ENCODE measurements at regions not wholly inside any gene's neighbourhood (a gene's known extent, or its start where the extent isn't known, plus 50 kb on each side); places are given as distances from the start of the nearest gene placed in this dataset.

DNA sequence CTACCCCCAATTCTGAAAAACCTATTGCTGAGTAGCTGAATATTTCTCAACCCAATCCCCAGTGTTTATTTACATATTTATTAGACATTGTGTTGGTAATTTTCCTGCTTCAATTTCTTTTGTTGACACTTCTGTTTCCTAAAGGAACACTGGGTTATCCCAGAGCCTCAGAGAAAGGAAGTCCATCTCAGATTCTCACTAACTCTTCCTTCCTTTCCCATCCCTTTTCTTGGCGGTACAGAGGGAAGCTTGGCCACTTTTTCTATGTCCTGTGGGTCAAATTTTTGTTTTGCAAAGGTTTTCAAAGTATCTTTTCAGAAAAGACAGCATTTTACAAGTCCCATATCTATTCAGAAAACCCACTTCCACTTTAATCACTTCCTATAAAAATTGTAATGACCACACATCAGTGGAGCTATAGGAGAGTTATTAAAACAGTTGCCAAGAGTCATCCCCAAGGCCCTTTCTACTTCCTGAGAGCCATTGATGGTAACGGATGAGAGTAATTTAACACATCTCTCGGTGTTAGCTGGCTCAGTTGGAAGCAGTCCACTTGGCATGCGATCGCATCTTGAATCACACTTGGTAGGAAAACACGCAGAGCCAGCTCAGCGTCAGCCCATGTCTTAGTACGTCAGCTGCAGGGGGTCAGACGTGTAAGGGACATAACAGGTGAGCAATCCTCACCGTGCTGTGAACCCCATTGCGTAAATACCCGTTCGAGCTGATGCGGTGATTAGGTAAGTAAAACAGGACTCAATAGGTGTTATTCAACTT is 231.1 kb upstream of the ADARB2 start:
- H3K9ac ChIP-seq (ENCODE audit: low read depth in 1 of 2, low read length in 2 of 2) = no peak overlapping the region
- H3K9me3 ChIP-seq (ENCODE audit: control insufficient read depth in 4 of 4, low read length in 3 of 4) = no peaks in the 10 kb centered on the region
- no peak for DNase-seq (ENCODE audit: low spot score)
- no peaks in the 10 kb centered on the region for H3K27me3 ChIP-seq (ENCODE audit: control insufficient read depth in 4 of 4, insufficient read depth in 4 of 4, low read length in 3 of 4)
- no peak overlapping the region for H3K27ac ChIP-seq (ENCODE audit: low read depth in 1 of 2, low read length in 2 of 2)
- no peaks in the 10 kb centered on the region for H3K4me1 ChIP-seq (ENCODE audit: control insufficient read depth in 4 of 4, insufficient read depth in 4 of 4, low read length in 3 of 4)
- TF ChIP-seq, protein P1, sequence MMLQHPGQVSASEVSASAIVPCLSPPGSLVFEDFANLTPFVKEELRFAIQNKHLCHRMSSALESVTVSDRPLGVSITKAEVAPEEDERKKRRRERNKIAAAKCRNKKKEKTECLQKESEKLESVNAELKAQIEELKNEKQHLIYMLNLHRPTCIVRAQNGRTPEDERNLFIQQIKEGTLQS (IDR thresholded peaks at IDR 0.05) = no peak
- TF ChIP-seq HNF4A (conservative IDR thresholded peaks at IDR 0.05) (no peak), RXRA (IDR thresholded peaks at IDR 0.05) (no peak), RAD21 (IDR thresholded peaks at IDR 0.05) (no peak), SP1 (IDR thresholded peaks at IDR 0.05) (no peak), GABPA (IDR thresholded peaks at IDR 0.05 in 1 of 2, conservative IDR thresholded peaks at IDR 0.05 in 1 of 2) (no peak), YY1 (IDR thresholded peaks at IDR 0.05) (no peak), NR2F2 (IDR thresholded peaks at IDR 0.05) (no peak), FOXA2 (IDR thresholded peaks at IDR 0.05) (no peak), TAF1 (conservative IDR thresholded peaks at IDR 0.05) (no peak)
- TF ChIP-seq, protein P2, sequence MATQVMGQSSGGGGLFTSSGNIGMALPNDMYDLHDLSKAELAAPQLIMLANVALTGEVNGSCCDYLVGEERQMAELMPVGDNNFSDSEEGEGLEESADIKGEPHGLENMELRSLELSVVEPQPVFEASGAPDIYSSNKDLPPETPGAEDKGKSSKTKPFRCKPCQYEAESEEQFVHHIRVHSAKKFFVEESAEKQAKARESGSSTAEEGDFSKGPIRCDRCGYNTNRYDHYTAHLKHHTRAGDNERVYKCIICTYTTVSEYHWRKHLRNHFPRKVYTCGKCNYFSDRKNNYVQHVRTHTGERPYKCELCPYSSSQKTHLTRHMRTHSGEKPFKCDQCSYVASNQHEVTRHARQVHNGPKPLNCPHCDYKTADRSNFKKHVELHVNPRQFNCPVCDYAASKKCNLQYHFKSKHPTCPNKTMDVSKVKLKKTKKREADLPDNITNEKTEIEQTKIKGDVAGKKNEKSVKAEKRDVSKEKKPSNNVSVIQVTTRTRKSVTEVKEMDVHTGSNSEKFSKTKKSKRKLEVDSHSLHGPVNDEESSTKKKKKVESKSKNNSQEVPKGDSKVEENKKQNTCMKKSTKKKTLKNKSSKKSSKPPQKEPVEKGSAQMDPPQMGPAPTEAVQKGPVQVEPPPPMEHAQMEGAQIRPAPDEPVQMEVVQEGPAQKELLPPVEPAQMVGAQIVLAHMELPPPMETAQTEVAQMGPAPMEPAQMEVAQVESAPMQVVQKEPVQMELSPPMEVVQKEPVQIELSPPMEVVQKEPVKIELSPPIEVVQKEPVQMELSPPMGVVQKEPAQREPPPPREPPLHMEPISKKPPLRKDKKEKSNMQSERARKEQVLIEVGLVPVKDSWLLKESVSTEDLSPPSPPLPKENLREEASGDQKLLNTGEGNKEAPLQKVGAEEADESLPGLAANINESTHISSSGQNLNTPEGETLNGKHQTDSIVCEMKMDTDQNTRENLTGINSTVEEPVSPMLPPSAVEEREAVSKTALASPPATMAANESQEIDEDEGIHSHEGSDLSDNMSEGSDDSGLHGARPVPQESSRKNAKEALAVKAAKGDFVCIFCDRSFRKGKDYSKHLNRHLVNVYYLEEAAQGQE (IDR thresholded peaks at IDR 0.05) = no peak
- TF ChIP-seq, protein P3, sequence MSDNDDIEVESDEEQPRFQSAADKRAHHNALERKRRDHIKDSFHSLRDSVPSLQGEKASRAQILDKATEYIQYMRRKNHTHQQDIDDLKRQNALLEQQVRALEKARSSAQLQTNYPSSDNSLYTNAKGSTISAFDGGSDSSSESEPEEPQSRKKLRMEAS (IDR thresholded peaks at IDR 0.05) = no peak
- 74% methylated on average over 14 of the region's 14 CpGs for WGBS
- H3K36me3 ChIP-seq (ENCODE audit: control insufficient read depth in 4 of 4, insufficient read depth in 3 of 4, low read depth in 1 of 4, low read length in 3 of 4) = no peaks in the 10 kb centered on the region
- H3K4me3 ChIP-seq (ENCODE audit: low read depth in 1 of 3, low read length in 3 of 3) = no peak overlapping the region

DNA sequence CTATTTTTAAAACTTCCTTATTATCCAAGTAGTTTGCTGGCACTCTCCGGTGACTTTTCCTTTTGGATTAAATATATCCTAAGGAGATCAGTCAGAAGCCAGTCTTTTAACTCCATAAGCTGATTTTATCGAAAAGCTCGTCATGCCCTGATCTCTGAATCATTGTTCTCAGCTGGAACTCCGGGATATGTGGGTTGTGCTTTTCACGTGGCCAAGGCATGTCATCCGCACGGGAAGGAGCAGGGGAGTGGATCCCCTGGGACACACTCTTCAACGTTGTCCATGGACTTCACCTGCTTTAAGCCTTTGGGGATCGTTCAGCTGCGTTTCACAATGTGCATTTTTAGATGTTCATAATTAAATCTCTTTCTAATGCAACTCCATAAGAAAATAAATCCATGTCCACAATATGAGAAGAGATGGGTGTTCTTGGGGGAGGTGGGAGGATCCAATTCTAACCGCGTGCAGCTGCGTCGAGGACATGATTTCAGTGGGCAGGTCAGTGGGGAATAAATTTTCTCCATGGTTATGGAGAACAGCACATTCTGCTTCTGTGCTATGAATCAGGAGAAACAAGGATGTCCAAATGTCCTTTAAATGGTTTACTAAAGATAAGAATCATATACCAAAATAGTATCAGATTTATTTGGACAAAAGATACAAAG is 229.5 kb upstream of the ADARB2 start:
- no peak for TF ChIP-seq FOXA1 (IDR thresholded peaks at IDR 0.05)
- TF ChIP-seq, protein P1 (IDR thresholded peaks at IDR 0.05) = no peak
- no peak for TF ChIP-seq SP1 (IDR thresholded peaks at IDR 0.05)
- no peak for TF ChIP-seq NR2F2 (IDR thresholded peaks at IDR 0.05)
- TF ChIP-seq TAF1 (conservative IDR thresholded peaks at IDR 0.05) = no peak
- no peak for TF ChIP-seq GABPA (IDR thresholded peaks at IDR 0.05 in 1 of 2, conservative IDR thresholded peaks at IDR 0.05 in 1 of 2)
- TF ChIP-seq FOXA2 (IDR thresholded peaks at IDR 0.05) = no peak
- TF ChIP-seq, protein P3 (IDR thresholded peaks at IDR 0.05) = no peak
- no peak for TF ChIP-seq RAD21 (IDR thresholded peaks at IDR 0.05)
- no peak for TF ChIP-seq YY1 (IDR thresholded peaks at IDR 0.05)
- TF ChIP-seq HNF4A (conservative IDR thresholded peaks at IDR 0.05) = no peak
- TF ChIP-seq, protein P4, sequence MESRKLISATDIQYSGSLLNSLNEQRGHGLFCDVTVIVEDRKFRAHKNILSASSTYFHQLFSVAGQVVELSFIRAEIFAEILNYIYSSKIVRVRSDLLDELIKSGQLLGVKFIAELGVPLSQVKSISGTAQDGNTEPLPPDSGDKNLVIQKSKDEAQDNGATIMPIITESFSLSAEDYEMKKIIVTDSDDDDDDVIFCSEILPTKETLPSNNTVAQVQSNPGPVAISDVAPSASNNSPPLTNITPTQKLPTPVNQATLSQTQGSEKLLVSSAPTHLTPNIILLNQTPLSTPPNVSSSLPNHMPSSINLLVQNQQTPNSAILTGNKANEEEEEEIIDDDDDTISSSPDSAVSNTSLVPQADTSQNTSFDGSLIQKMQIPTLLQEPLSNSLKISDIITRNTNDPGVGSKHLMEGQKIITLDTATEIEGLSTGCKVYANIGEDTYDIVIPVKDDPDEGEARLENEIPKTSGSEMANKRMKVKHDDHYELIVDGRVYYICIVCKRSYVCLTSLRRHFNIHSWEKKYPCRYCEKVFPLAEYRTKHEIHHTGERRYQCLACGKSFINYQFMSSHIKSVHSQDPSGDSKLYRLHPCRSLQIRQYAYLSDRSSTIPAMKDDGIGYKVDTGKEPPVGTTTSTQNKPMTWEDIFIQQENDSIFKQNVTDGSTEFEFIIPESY (IDR thresholded peaks at IDR 0.05) = no peak
- TF ChIP-seq HNF4G (IDR thresholded peaks at IDR 0.05) = no peak
- TF ChIP-seq EGR1 (IDR thresholded peaks at IDR 0.05; ENCODE audit: low read depth in 2 of 2) = no peak
- TF ChIP-seq, protein P5, sequence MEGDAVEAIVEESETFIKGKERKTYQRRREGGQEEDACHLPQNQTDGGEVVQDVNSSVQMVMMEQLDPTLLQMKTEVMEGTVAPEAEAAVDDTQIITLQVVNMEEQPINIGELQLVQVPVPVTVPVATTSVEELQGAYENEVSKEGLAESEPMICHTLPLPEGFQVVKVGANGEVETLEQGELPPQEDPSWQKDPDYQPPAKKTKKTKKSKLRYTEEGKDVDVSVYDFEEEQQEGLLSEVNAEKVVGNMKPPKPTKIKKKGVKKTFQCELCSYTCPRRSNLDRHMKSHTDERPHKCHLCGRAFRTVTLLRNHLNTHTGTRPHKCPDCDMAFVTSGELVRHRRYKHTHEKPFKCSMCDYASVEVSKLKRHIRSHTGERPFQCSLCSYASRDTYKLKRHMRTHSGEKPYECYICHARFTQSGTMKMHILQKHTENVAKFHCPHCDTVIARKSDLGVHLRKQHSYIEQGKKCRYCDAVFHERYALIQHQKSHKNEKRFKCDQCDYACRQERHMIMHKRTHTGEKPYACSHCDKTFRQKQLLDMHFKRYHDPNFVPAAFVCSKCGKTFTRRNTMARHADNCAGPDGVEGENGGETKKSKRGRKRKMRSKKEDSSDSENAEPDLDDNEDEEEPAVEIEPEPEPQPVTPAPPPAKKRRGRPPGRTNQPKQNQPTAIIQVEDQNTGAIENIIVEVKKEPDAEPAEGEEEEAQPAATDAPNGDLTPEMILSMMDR (IDR thresholded peaks at IDR 0.05; ENCODE audit: low read depth, low read length, missing input control) = no peak
- no peak for TF ChIP-seq RXRA (IDR thresholded peaks at IDR 0.05)
- DNase-seq (ENCODE audit: low spot score) = no peak
- Histone ChIP-seq H3K4me1 (ENCODE audit: control insufficient read depth in 4 of 4, insufficient read depth in 4 of 4, low read length in 3 of 4) (no peaks in the 10 kb centered on the region), H3K27me3 (ENCODE audit: control insufficient read depth in 4 of 4, insufficient read depth in 4 of 4, low read length in 3 of 4) (no peaks in the 10 kb centered on the region), H3K27ac (ENCODE audit: low read depth in 1 of 2, low read length in 2 of 2) (no peak overlapping the region), H3K4me3 (ENCODE audit: low read depth in 1 of 3, low read length in 3 of 3) (no peak overlapping the region), H3K9ac (ENCODE audit: low read depth in 1 of 2, low read length in 2 of 2) (no peak overlapping the region), H3K36me3 (ENCODE audit: control insufficient read depth in 4 of 4, insufficient read depth in 3 of 4, low read depth in 1 of 4, low read length in 3 of 4) (no peaks in the 10 kb centered on the region), H3K9me3 (ENCODE audit: control insufficient read depth in 4 of 4, low read length in 3 of 4) (no peaks in the 10 kb centered on the region)
- WGBS = 82% methylated on average over 14 of the region's 14 CpGs
